NCI-H2029 treated with DMSO at 0.1 percent for 48 hours (cell line): ENCODE measurements at regions not wholly inside any gene's neighbourhood (a gene's known extent, or its start where the extent isn't known, plus 50 kb on each side); places are given as distances from the start of the nearest gene placed in this dataset.
A peak's percentile ranks its signal among the peaks of the same experiment; 100 is the strongest.
"Not testable (repeated sequence)": the region's sequence is repeated elsewhere in the genome, so short reads cannot be mapped to it uniquely, and the experiment has no call there.

Experiments used
- DNase-seq: peaks from one replicate; lab custom pipeline; 2025; lab: John Stamatoyannopoulos, UW

DNA sequence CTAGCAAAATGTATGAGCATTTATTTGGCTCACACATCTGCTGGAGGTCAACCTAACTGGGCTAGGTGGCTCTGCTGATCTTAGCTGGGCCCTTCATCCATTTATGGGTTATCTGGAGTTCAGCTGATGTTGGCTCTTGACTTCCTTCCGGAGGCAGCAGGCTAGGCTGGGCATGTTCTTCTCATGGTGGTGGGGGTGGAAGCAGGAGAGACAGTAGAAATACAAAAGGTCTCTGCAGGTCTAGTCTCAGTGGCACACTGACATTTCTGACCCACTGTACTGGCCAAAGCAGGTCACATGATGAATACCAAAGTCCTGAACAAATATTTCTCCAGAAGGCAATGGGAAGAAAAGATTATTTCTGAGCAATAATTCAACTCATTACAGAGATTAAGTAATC, 334.6 kb downstream of the CRPPA start:
- DNase-seq, result no peak

DNA sequence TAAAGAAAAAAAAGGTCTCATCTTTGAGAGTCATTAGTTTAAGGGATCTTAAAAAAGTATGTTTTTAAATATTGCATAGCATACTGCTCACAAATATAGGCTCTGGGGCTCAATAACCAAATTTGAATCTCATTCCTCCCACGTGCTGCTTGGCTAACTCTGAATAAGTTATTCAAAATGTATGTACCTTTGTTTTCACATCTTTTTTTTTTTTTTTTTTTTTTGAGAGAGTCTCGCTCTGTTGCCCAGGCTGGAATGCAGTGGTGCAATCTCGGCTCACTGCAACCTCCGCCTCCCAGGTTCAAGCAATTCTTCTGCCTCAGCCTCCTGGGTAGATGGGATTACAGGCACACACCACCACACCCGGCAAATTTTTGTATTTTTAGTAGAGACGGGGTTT, 335.6 kb downstream of the CRPPA start:
- not testable (repeated sequence) for DNase-seq

DNA sequence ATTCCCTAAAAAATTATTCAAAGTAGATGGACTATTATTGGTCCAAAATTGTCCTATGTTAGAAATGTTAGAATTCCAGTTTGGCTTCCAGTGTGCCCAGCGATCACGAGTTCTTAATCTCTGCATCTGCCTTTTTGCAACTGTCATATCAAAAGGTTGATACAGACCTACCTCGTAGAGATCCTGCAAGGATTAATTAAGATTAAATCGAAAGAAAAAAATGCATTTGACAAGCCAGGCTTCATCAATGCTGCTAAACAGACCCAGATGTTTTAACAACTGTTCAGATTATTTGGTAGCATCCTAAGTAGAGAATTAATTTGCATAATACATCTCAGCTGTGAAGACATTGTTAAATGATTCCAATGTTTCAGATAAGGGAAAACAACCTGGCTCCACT, 336.5 kb downstream of the CRPPA start:
- no peak for DNase-seq

DNA sequence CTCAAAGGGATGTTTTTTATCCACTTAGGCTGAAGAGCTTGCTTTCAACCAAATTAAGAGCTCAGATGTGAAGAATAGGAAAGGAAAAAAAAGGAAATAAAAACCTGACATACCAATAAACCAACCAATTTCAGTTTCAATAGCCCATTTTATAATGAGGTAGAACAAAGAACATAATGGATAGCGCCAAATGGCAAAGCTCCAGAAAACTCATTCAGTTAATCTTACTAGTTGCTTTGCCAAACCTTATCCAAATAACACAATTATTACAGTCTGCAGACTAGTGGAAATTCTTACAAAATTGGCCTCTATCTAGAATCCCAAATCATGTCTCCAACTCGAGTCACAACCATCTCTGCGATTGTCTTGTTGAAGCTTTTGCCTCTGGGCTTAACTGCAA, 337.0 kb downstream of the CRPPA start:
- peak; percentile 54 for DNase-seq

DNA sequence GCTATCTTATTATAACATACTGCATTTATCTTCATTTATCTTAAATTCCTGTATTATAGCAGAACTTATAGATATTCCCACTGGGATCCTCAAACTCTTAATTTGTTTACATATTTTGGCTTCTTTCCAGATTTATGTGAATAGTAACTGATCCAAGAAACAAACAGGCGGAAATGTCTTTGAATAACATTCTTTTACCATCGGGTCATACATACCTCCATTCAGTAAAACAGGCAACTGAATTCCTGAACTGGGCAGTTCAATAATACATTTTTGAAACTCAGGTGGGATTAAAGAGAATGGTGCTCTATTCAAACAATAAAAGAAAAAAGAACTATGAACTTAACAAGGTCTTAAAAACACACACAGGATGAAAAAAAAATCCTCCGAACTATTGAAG, 337.4 kb downstream of the CRPPA start:
- DNase-seq, result no peak

DNA sequence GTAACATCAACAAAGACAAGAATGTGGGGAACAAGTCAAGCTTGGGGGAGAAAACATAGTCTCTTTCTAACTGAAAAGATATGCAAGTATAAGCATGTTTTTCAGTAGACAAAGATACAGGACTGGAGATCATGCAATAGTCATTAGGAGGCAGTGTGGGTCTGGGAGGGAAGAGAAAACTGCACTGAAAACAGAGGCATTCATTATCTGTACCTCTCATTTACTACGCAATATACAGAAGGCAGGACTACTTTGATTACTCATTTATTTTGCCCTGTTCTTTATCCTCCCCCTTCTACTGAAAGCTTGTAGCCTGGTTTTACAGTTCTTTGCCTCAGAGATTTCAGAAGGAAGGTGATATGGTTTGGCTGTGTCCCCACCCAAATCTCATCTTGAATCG, 341.2 kb downstream of the CRPPA start:
- no peak for DNase-seq

DNA sequence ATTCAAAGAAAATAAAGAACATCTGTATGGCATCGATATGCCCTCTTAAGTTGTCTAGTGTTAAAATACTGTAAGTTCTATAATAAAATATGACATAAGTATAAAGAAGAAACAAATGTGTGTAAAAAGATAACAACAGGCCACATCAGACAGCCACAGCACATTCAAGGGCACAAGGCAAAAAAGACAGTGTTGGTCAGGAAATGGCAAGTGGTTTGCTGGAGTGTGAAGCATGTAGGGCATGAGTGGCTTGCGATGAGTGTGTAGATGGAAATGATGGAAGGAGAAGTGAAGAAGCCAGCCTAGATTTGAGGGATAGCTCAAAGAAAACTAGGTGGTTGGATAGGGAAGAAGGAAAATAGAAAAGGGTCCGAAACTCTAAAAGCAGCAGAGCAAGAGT, 341.6 kb downstream of the CRPPA start:
- no peak for DNase-seq

DNA sequence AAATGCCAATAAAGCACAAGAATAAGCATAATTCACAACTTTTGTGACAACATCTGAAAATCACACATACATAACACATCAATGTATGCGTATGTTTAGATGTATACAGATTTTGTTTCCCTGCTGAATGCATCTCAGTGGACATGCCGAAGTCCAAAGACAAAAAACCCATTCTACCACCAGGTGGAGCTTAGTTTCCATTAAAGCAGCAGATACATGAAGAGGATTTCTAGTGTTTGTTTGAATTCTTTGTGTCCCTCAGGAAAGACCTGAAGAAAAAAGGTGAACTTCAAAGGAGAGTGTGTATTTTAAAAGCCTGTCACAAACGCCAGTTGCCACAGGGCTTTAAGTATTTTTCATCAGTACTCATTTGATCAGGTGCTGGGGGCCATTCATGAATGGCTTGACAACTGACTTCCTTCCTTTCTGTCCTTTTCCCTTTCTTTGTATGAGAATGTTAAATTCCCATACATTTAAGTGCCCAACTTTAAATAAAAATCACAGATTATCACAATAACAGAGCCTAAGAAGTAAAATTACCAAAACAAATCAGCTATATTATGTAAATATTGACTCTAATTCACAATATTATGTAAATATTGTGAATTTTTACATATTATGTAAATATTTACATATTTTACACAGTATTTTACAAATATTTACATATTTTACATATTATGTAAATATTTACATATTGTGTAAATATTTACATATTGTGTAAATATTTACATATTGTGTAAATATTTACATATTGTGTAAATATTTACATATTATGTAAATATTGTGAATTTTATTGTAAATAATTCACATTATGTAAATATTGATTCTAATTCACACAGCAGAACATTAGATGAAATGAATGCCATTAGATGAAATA, 343.0 kb downstream of the CRPPA start:
- DNase-seq, result peak; percentile 72

DNA sequence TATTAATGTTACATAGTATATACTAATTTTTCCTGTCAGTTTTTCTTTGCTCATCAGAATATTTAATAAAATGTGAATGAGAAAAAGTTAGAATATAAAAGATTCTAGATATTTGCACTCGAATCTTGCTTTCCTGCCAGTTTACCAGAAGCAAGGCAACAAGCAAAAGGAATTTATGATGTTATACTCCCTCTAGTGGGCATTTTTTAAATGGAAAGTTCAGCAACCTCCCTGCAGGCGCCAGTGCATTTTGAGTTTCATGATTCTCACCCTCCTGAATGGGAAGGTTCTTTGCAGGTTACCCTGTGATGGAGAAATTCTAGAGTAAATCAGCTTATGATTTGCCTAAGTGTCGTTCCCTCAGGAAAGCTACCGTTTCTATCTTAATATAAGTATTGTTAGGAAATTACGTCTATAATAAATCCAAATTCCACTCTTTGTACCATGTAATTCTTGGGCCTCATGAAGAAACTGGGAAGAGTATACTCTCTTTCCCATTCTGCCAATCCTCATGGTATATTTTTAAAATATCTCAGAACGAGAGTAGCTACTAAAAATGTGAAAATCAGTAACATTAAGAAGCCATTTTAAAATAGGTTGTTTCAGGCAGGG, 350.0 kb downstream of the CRPPA start:
- peak; percentile 69 for DNase-seq

DNA sequence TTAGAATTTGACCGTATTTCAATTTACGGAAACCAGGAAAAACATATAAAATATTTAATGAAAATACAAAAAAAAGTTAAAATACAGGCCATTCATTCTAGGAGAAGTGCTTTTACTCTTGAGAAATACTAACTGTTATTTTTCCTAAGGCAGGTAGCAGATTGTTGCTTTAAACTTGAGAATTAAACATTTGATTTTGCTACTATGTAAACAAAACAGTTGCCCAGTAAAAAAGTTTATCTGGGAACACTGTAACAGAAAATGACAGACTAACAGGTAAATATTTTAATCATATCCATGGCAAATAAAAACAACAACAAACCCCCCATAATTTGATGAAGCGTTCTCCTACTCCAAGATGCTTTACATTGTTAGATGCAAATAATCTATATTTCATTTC, 350.5 kb downstream of the CRPPA start:
- DNase-seq, result no peak

DNA sequence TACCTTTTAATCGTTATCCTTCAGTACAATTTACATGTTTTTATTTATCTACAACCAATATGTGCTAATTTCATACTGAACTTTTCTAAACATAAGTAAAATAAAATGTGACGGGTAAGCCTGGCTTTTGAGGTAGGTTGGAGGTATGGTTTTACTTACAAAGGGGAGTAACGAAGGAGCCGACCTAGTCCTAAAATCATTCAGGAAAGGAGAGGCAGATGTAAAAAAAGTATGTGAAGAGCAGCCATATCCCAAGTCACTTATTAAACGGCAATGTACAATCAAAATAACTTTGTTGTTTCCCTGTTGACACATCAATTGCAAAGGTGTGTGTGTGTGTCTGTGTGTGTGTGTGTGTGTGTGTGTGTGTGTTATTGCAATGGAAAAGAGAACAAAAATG, 351.3 kb downstream of the CRPPA start:
- DNase-seq, result no peak

DNA sequence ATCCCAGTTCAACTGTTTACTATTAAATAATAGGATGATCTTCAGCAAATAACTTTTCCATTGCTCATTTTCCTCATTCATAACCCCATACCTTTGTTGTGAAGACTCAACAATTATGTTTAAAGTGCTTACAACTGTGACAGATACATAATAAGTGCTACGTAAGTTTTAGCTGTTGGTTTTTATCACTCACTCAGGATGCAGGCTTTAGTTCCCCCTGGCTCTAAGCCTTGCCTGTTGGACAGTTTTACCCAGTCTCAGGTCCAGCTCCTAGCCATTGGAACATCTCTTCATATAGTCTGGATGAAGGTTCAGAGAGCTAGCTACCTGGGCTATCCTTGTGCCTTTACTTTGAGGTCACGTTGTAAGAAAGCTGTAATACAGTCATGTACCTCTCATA, 353.2 kb downstream of the CRPPA start:
- no peak for DNase-seq

DNA sequence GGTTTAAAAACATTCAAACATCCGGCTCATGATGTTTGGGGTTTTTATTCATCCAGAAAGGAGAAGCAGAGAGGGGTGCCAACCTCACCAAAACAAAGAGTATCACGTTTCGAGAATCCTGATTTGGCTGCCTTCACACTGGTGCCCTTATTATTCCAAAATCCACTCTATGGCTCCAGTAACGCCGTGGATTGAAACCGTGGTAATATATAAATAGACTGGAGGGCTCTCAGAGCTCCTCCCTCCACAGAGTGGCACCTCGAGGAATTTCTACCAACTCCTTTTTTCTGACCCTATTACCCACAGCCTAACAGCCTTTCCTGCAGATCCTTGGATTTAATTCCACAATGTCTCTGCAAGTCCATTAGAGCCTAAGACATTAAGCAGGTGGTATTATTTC, 353.6 kb downstream of the CRPPA start:
- peak; percentile 84 for DNase-seq

DNA sequence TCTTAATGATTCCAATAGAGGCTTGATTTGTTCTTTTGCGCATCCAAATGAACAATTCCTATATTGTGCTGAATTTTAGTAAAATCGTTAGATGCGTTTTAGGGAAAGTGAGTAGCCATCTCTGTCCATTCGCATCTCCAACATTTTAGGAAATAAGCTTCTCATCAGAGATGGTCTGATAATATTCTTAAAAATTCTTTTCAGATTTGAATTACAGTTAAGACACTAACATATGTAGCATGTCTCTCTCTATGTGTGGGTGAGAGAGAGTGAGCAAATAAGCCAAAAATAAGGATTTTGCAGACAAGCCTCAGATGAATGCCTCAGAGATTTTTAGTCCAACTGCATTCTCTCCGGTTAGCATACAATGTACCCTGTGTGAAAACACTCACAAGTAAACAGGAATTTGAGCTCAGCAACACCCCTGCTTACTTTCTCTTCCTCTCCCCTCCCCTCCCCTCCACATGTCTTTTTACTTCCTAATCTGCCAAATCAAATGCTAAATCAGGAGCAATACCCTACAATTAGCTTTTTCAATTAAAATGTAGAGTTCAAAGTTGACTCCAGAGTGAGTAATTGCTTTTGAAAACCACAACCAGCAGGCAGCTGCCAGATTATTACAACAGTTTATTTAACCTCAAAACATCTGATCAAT, 354.4 kb downstream of the CRPPA start:
- no peak for DNase-seq

DNA sequence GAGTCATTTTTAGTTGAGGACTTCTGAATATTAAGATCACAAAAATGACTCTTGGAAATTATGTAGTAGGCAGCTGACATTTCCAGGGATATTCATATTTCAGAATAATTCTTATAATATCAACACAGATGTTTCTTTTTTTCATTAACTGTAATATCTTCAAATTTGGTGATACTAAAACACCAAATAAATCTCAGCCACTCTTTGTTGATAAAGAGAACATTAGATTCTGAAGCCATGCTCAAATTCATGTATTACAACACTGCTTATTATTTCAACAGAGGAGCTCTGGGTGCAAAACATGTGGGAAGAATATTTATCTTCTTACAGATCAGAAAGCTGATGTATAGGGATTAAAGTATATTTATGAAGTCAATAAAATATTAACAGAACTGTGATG, 355.4 kb downstream of the CRPPA start:
- DNase-seq, result no peak

DNA sequence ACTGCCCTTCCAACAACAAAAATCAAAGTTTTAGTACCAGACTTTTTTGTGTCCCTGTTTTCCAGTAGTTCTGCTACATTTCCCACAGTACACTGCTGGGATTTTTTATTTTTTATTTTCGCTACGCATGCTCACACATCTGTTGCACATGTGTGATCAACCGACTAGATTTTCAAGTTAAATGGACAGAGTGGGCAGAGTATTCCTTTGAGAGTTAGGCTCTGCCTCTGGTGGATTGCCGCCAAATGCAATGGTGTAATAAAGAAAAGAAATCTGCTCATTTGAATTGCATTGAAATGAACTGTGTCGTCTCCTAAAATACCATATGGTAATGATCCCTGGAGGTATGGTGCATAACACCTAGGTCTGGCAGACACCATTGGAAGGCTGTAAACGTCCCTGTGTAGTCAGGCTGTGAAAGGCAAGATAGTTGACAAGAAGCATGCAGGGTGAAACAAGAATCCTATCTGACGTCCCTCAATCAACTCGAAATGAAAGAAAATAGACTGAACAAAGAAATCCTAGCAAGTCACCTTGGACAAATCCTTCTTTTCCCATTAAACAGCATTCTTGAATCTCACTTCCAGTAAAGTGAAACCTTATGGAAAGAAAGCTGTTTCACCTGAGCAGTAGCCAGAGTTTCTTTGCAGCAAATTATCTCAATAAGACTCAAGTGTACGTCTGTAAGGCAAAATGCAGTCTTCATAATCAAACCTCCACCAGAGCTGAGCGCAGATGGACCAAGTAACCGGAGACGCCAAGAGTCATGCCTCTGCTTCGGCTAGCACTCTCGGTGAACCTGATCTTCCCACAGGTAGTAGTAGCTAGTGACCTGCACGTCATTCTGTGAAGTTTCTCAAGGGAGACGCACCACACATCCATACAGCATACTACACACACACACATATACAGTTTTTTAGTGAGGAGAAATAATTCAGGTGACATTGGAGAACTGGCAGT, 357.3 kb downstream of the CRPPA start:
- no peak for DNase-seq

DNA sequence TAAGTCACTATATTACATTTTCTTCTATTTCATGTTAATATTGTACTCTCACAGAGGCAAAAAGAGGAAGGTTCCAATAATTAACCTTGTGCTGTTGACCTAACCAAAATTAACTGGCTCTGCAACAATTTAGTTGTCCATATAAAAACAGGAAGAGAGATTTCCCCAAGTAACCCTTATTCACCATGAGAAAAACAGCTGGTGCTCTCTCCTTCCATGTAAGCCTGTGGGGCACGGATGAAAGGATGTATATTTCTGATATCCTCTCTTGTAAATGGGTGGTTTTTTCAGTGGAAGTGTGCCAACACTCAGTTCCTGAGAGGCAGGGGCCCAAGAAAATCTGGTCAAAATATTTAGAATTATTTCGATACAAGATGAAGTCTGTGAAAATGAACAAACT, 358.1 kb downstream of the CRPPA start:
- DNase-seq, result no peak

DNA sequence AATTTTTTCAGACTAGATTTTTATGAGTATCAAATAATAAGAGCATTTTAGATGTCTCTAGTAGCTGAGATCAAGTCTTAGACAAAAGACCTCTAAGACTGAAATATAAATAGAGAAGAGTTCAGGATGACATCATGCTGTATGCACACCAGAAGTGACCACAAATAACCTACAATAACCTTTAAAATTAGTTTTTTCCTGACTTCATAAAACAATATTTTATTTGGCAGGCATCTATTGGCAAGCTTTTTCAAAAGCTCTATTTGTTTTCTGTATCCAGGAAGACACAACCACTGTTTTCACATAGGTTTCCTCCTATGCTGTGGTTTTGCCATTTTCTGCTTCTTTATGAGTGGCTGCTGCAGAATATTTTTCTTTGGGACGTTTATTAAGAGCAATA, 359.1 kb downstream of the CRPPA start:
- DNase-seq, result peak; percentile 60

DNA sequence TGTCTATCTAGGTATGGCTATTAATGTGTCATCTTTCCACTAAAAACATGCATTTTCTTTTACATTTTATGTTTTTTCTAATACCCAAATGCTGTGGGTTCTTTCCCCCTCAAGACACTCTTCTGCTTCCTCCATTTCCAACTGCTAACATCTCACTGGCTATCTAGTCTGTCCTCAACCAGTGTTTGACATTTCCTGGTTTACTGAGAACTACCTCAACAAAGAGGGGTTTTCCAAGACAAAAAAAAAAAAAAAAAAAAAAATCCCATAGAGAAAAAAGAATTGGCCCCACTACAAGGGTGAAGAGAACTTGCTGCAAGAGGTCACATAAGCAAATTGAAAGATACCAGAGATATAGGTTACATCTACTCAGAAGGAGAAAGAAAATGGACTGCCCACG, 359.7 kb downstream of the CRPPA start:
- DNase-seq, result no peak

DNA sequence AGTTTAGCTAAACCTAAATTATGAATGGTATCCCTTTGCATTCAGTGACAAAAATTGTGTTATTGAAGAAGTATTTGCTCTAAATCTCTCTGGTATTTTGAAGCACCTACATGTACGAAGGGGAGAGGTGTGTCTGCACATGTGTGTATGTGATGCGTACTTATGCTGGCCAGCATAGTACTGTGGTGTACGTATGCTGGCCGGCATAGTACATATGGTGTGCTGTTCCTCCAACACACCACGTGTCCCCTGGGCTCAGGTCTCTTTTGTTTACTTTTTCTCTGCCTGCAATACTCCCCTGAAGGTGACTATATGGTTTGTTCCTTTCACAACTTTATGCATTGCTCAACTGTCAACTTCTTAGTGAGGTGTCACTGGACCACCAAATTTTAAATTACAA, 360.3 kb downstream of the CRPPA start:
- no peak for DNase-seq

DNA sequence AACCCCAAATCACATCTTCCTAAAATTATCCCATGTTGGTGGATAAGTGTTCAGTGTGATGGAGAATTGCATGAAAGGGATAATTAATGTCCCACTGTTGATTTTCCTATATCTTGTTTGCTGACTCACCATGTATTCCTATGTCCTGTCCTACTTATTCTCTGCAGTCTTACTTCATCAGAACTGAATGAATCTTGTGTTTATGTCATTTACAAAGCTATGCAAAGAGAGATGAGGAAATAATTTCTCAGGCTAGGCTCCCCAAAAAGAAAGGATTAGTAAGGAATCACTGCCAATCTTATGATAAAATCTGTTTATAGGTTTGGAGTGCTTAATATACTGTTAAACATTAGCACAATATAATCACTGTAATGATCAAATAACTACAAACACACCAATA, 360.8 kb downstream of the CRPPA start:
- DNase-seq, result no peak
